Stimulated activated CD4-positive, alpha-beta T cell treated with anti-CD3 and anti-CD28 coated beads, Interleukin-2, amount 100 ng/mL, for 24 hours (primary cell): ENCODE measurements at regions not wholly inside any gene's neighbourhood (a gene's known extent, or its start where the extent isn't known, plus 50 kb on each side); places are given as distances from the start of the nearest gene placed in this dataset.
A peak's percentile ranks its signal among the peaks of the same experiment; 100 is the strongest.
"Not testable (repeated sequence)": the region's sequence is repeated elsewhere in the genome, so short reads cannot be mapped to it uniquely, and the experiment has no call there.

Experiments
- DNase-seq, 2 donors: peaks; one replicate each; pipeline ENCODE4 v3.0.0-alpha.2; 2020

GRCh38 chr3:48101301-48101650 is 85.1 kb upstream of the MAP4 start:
- DNase-seq, result not testable (repeated sequence)

DNA sequence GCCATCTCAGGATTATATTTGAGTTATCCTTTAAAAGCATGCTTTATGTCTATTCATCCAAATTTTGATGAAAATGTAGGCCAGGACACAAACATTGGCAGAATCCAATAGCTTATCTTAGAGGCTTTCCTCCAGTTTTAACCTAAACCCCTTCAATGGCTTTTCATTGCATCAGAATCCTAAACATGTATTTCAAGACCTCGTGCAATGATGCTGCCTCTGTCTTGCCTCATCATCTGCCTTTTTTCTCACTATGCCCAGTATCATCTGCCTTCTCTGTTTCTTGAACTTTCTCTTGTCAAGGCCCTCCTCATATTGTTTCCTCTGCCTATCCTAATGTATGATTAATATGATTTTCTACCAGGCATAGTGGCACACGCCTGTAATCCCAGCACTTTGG is 76.1 kb upstream of the MAP4 start:
- DNase-seq, result no peak

- DNase-seq, result no peak
Observed at GRCh38 chr3:48090166-48090939, 74.1 kb upstream of the MAP4 start.

DNA sequence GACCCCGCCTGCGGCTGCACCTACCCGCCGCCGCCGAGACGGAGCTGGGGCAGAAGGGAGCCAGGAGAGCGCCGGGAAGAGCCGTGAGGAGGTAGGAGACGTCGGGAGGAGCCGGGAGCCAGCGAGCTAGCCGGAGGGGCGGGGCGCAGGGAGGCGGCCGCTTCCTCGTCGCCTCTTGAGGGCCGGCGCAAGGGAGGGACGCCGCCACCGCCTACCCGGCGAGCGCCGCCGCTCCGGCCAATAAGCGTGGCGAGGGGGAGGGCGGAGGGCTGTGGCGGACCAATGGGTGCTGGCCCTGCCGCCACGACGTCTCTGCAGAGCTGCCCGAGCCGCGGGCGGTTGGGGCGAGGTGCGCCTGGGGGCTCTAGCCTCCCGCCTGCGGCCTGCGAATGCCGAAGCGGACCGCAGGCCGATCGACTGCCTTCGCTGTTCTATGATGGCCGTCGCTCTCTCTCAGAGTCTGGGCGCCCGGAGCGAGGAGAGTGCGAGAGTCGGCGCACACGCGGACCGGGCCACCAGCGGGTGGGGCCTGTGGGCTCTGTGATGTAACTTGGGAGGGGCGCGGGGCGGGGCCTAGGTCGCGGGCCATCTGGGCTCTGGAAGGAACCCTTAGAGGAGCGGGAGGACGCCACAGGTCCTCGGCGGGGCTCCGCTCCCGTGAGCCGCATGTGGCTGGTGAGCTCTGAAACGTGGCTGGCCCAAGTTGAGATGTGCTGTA is 72.7 kb upstream of the MAP4 start:
- DNase-seq, result peak; percentile 96 to 97

DNA sequence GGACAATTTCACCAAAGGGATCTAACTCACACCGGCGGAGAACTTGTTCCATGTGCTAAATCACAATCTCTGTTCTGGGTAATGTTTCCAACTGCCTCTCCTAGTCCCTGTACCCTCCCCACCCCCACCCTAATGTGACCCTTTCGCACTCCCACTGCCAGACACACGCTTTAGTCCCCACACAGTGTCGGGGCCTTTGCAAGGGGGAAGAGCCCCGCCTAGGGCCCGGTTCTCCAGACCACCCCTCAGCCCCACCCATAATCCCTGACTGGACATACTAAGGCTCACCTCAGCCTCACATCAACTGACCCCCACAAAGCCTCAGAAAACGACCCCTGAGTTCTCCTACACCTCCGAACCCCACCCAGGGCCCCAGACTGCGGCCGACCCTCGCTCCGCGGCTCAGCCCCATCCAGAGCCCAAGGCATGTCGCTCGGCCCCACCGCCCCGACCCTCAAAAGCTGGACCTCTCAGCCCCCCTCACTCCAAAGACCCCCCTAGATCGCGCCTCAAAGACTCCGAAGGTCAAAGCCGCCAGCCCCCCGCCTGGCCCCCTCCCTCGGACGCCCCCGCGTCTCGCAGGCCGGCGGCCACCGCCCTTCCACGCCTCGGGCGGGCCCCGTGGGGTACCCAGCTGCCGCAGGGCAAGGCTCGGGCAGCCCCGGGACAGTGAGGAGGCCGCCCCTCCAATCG is 72.0 kb upstream of the MAP4 start:
- DNase-seq, result peak in 1 of 2 donors; percentile 27

DNA sequence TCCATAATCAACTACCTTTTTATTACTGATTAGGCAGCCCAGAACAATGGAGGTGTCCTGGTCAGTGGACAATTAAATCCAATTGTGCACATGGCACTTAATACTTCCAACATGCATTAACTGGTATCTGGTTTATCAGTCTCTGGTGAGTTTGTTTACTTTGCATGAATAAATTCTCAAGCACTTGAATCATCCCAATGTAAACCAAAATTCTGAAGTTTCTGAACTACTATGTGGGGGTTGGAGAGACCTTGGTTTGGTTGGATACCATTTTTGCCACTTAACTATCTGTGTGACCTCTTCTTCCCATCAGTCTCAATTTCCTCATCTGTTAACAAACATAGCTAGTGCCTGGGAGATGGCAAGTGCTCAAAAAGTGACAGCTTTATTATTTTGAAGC is 70.5 kb upstream of the MAP4 start:
- DNase-seq, result no peak

DNA sequence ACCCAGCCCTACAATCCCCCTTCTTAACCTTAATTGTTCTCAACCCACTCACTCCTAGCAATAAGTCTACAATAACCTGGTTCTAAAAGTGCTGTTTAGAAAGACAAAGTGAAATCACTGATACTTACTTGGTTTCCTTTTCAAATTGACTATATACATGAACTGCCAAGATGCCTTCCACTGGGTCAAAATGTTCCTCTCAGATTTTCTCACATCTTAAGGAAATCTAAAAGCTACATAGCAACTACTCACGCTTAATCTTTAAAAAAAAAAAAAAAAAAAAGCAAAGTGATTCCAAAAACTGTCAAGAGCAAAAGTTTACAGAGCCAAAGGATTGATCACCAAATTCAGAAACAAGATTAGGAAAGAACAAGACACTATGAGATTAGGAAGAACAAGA is 68.7 kb upstream of the MAP4 start:
- no peak for DNase-seq

GRCh38 chr3:48084170-48084569 is 68.0 kb upstream of the MAP4 start:
- no peak for DNase-seq

GRCh38 chr3:48082580-48083184 is 66.5 kb upstream of the MAP4 start:
- no peak for DNase-seq

GRCh38 chr3:48077815-48078214 is 61.6 kb upstream of the MAP4 start:
- DNase-seq, result no peak

GRCh38 chr3:48070030-48070429 is 53.8 kb upstream of the MAP4 start:
- DNase-seq, result no peak

DNA sequence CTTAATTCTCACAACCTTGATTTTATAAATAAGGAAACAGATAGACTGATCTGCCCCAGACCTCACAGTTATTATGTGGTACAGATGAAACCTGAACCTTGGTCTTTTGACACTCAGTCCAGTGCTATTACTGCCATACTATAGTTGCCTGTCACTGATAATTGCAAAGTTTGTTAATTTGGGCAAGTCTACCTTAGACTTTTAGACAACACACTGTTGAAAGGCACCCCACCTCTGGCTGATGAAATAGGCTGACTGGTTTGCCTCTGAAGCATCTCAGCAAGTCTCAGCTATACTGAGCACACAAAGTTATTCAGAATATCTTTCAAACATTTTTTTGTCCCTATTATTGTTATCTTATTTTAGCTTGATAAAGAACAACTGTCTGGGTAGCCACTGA is 53.1 kb upstream of the MAP4 start:
- DNase-seq, result no peak

- no peak for DNase-seq
Observed at GRCh38 chr3:48068886-48069285, 52.7 kb upstream of the MAP4 start.

- DNase-seq, result not testable (repeated sequence)
Observed at GRCh38 chr3:48068320-48068719, 52.1 kb upstream of the MAP4 start.

GRCh38 chr3:48067271-48067670 is 51.1 kb upstream of the MAP4 start:
- no peak for DNase-seq
